ENCODE measurements at regions not wholly inside any gene's neighbourhood (a gene's known extent, or its start where the extent isn't known, plus 50 kb on each side); places are given as distances from the start of the nearest gene placed in this dataset.

GRCh38 chr4:123477711-123478209 is 81.2 kb downstream of the SPRY1 start:
- TF ChIP-seq POLR2A (IDR thresholded peaks at IDR 0.05; ENCODE audit: low read depth, low read length) (no peak), POLR2AphosphoS5 (IDR thresholded peaks at IDR 0.05; ENCODE audit: low read depth, low read length) (no peak)

Measured in GM12892 (cell line).